ENCODE measurements at regions not wholly inside any gene's neighbourhood (a gene's known extent, or its start where the extent isn't known, plus 50 kb on each side); places are given as distances from the start of the nearest gene placed in this dataset.

DNA sequence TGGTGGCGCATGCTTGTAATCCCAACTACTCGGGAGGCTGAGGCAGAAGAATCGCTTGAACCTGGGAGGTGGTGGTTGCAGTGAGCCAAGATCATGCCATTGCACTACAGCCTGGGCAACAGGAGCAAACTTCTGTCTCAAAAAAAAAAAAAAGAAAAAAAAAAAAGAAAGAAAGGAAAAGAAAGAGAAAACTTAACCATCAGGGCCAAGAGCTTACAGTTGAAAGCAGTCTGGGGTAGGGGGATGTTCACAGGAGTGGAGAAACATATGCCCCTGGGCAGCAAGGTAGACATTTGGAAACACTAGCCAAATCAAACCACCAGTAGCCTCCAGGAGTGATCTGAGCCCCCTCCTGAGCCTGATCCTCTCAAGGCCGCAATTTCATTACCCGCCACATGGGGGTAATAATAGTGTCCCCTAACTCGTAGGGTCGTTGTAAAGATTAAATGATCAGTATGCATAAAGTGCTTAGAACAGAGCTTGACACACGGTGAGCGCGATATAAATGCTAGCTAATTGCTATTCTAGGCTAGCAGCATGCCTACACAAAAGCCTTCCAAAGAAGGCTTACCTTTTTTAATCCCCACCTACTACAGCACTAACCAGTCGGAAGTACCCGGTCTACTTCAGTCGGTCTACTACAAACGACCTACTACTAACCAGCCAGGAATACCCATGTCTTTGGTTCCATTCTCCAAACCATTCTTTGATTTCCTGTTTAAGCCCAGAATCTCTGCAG, 274.3 kb upstream of the NEBL start:
- TF ChIP-seq, protein P1, sequence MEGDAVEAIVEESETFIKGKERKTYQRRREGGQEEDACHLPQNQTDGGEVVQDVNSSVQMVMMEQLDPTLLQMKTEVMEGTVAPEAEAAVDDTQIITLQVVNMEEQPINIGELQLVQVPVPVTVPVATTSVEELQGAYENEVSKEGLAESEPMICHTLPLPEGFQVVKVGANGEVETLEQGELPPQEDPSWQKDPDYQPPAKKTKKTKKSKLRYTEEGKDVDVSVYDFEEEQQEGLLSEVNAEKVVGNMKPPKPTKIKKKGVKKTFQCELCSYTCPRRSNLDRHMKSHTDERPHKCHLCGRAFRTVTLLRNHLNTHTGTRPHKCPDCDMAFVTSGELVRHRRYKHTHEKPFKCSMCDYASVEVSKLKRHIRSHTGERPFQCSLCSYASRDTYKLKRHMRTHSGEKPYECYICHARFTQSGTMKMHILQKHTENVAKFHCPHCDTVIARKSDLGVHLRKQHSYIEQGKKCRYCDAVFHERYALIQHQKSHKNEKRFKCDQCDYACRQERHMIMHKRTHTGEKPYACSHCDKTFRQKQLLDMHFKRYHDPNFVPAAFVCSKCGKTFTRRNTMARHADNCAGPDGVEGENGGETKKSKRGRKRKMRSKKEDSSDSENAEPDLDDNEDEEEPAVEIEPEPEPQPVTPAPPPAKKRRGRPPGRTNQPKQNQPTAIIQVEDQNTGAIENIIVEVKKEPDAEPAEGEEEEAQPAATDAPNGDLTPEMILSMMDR (IDR thresholded peaks at IDR 0.05; ENCODE audit: low read depth, low read length): no peak
- no peak overlapping the region for H3K4me3 ChIP-seq (ENCODE audit: low read depth, low read length)

GRCh38 chr10:21170216-21170615, 273.1 kb upstream of the NEBL start:
- H3K4me3 ChIP-seq (ENCODE audit: low read depth, low read length): no peak overlapping the region
- TF ChIP-seq, protein P1 (IDR thresholded peaks at IDR 0.05; ENCODE audit: low read depth, low read length): no peak

DNA sequence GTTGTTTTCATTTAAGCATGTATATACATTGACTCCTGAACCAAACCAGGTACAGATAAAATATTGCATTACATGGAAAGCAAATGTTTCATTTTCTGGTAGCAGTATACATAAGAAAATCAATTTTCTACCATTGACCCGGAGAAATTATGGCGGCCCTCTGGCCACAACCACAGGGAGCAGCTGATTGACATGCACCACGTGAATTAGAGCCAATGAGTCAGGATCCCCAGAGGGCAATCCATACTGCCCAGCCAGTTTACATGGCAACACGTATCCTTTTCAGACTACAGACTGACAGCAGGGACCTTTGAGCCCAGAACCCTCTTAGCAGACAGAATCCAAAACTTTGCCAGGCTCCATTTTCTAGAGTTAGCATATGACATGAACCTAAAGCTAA, 272.2 kb upstream of the NEBL start:
- TF ChIP-seq, protein P1 (IDR thresholded peaks at IDR 0.05; ENCODE audit: low read depth, low read length): no peak
- H3K4me3 ChIP-seq (ENCODE audit: low read depth, low read length): no peak overlapping the region

DNA sequence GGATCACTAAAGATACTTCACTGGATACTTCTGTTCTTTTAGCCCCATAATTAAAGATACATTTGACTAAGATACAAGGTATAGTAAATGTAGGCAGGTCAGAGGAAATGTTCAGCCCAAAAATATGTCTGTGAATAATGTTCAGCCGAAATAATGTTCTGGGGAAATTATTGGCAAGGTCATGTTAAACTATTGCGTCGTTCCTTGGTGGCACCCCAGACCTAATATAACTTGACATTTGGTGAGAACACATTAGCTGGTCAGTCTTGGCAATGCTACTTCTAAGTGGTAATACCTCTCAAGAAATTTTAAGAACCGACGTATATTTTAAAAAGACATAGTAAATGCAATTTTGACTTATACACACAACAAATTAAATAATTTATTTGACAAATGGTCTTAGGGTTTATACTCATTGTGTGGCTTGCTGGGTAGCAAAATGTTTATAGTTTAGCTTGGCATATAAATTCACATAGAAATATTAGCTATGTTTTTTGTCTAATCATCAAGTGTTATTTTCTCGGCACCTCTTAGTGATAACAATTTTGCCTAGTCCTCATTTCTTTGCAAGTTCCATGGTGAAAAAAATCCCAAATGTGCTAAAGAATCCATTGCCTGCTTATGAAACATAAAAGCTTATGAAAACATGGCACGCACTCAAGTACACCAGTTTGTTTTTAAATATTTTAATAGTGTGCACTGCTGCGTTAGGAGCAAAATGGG, 270.3 kb upstream of the NEBL start:
- no peak overlapping the region for H3K4me3 ChIP-seq (ENCODE audit: low read depth, low read length)
- TF ChIP-seq, protein P1 (IDR thresholded peaks at IDR 0.05; ENCODE audit: low read depth, low read length): no peak

GRCh38 chr10:21166557-21167287, 269.6 kb upstream of the NEBL start:
- TF ChIP-seq, protein P1 (IDR thresholded peaks at IDR 0.05; ENCODE audit: low read depth, low read length): no peak
- no peak overlapping the region for H3K4me3 ChIP-seq (ENCODE audit: low read depth, low read length)

DNA sequence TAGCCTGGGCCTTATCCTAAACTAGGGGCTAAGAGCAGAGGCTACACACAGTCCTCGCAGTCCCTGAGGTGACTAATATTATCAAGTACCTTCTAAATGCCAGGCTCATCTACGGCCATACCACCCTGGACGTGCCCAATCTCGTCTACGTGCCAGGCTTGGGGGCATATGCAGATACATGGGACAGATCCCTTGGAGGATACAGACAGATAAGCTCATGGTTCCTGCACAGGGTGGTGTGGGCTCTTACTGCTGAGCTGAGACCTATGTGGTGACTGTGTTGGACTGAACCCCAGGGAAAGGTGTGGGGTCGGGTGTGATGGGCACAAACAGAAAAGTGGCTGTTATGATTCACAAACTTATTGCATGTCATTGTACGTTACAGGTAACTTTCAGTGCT, 268.4 kb upstream of the NEBL start:
- TF ChIP-seq, protein P1 (IDR thresholded peaks at IDR 0.05; ENCODE audit: low read depth, low read length): no peak
- no peak overlapping the region for H3K4me3 ChIP-seq (ENCODE audit: low read depth, low read length)

Measured in WI38 (cell line).